ENCODE measurements at regions not wholly inside any gene's neighbourhood (a gene's known extent, or its start where the extent isn't known, plus 50 kb on each side); places are given as distances from the start of the nearest gene placed in this dataset.

- no peak for DNase-seq (ENCODE audit: extremely low read depth, low read depth)
- TF ChIP-seq CTCF (IDR thresholded peaks at IDR 0.05; ENCODE audit: low read depth, low read length) = no peak
Measured at GRCh38 chr7:136062625-136063325, 85.6 kb upstream of the MTPN start.

- DNase-seq (ENCODE audit: extremely low read depth, low read depth) = no peak
- no peak for TF ChIP-seq CTCF (IDR thresholded peaks at IDR 0.05; ENCODE audit: low read depth, low read length)
Measured at GRCh38 chr7:136061433-136061832, 84.3 kb upstream of the MTPN start.

- no peak for TF ChIP-seq CTCF (IDR thresholded peaks at IDR 0.05; ENCODE audit: low read depth, low read length)
- no peak for DNase-seq (ENCODE audit: extremely low read depth, low read depth)
Measured at GRCh38 chr7:136058546-136058945, 81.4 kb upstream of the MTPN start.

GRCh38 chr7:136057509-136057908 is 80.3 kb upstream of the MTPN start:
- DNase-seq (ENCODE audit: extremely low read depth, low read depth) = no peak

GRCh38 chr7:136056651-136057231 is 79.6 kb upstream of the MTPN start:
- DNase-seq (ENCODE audit: extremely low read depth, low read depth) = no peak
- TF ChIP-seq CTCF (IDR thresholded peaks at IDR 0.05; ENCODE audit: low read depth, low read length) = no peak

More at GRCh38 chr7:136057509-136057908, 80.3 kb upstream of the MTPN start:
- no peak for TF ChIP-seq CTCF (IDR thresholded peaks at IDR 0.05; ENCODE audit: low read depth, low read length)

GRCh38 chr7:136055266-136055665 is 78.1 kb upstream of the MTPN start:
- TF ChIP-seq CTCF (IDR thresholded peaks at IDR 0.05; ENCODE audit: low read depth, low read length) = no peak
- DNase-seq (ENCODE audit: extremely low read depth, low read depth) = no peak

GRCh38 chr7:136053689-136054485 is 76.7 kb upstream of the MTPN start:
- no peak for TF ChIP-seq CTCF (IDR thresholded peaks at IDR 0.05; ENCODE audit: low read depth, low read length)
- no peak for DNase-seq (ENCODE audit: extremely low read depth, low read depth)
